ENCODE measurements at regions not wholly inside any gene's neighbourhood (a gene's known extent, or its start where the extent isn't known, plus 50 kb on each side); places are given as distances from the start of the nearest gene placed in this dataset.

GRCh38 chr15:34637305-34637704 lies 53.9 kb upstream of the GOLGA8B start:
- WGBS (ENCODE audit: insufficient coverage, low coverage, missing lambda C conversion rate): 54% methylated on average over 1 of the region's 1 CpG
- H3K36me3 ChIP-seq (ENCODE audit: control insufficient read depth, insufficient read depth, low read length): no peaks in the 10 kb centered on the region
- TF ChIP-seq CREM (IDR thresholded peaks at IDR 0.05; ENCODE audit: low read depth) (no peak), KDM4B (IDR thresholded peaks at IDR 0.05; ENCODE audit: borderline replicate concordance in 2 of 2, low read depth in 1 of 2) (no peak), RBFOX2 (IDR thresholded peaks at IDR 0.05; ENCODE audit: low read depth, low read length) (no peak), FOSL1 (tag; conservative IDR thresholded peaks at IDR 0.05) (no peak), CSDE1 (IDR thresholded peaks at IDR 0.05) (no peak), U2AF2 (optimal IDR thresholded peaks at IDR 0.05; ENCODE audit: low read depth, low read length) (no peak), SMAD4 (CRISPR knock-in tag; conservative IDR thresholded peaks at IDR 0.05) (no peak), RUNX1 (IDR thresholded peaks at IDR 0.05; ENCODE audit: low read depth) (no peak), NCOR1 (IDR thresholded peaks at IDR 0.05) (no peak), MAFK (IDR thresholded peaks at IDR 0.05; ENCODE audit: low read length) (no peak), TAF9B (IDR thresholded peaks at IDR 0.05; ENCODE audit: partially characterized antibody) (no peak), HLTF (IDR thresholded peaks at IDR 0.05) (no peak), ZBED1 (IDR thresholded peaks at IDR 0.05) (no peak)
- TF ChIP-seq, protein P1, sequence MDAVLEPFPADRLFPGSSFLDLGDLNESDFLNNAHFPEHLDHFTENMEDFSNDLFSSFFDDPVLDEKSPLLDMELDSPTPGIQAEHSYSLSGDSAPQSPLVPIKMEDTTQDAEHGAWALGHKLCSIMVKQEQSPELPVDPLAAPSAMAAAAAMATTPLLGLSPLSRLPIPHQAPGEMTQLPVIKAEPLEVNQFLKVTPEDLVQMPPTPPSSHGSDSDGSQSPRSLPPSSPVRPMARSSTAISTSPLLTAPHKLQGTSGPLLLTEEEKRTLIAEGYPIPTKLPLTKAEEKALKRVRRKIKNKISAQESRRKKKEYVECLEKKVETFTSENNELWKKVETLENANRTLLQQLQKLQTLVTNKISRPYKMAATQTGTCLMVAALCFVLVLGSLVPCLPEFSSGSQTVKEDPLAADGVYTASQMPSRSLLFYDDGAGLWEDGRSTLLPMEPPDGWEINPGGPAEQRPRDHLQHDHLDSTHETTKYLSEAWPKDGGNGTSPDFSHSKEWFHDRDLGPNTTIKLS (IDR thresholded peaks at IDR 0.05; ENCODE audit: borderline replicate concordance, low read depth): no peak
- ATAC-seq: no peak
- CTCF ChIA-PET (ENCODE audit: low intra/inter-chr PET ratio): no interaction called here
- no peaks in the 10 kb centered on the region for H4K20me1 ChIP-seq (replicated peaks; ENCODE audit: control insufficient read depth, insufficient read depth, low read length)
- in situ Hi-C loops (cut with MboI): no loop called here
- no peak overlapping the region for H3K9ac ChIP-seq (ENCODE audit: insufficient read depth in 1 of 2, low read depth in 2 of 2, low read length in 2 of 2)
- H3K27me3 ChIP-seq (ENCODE audit: control insufficient read depth in 2 of 2, insufficient read depth in 2 of 2, low read length in 2 of 2): no peaks in the 10 kb centered on the region
- H3K9me1 ChIP-seq (ENCODE audit: control insufficient read depth, insufficient read depth, low read length): no peaks in the 10 kb centered on the region
- H3K27ac ChIP-seq (ENCODE audit: extremely low read depth, low read depth, low read length): peak overlapping the region; percentile 26; the same call in 1 of the 3 replicates
- no peak for FAIRE-seq
- intact Hi-C loops (cut with micrococcal nuclease): no loop called here
- H2AFZ ChIP-seq (ENCODE audit: low read depth, low read length): peak overlapping the region; percentile 83
- POLR2A ChIA-PET: interaction anchor here (0.6 to 0.7 kb wide), 2 partner anchors 55 to 1413 kb away, joined by 3 read pairs; no protein-coding TSS in a partner anchor
- BruUV-seq (replicated peaks): no TSS peak
- no peak overlapping the region for H3K4me3 ChIP-seq
- peaks cover 2% of the 10 kb centered on the region; the same call in 1 of the 2 replicates for H3K9me3 ChIP-seq (replicated peaks; ENCODE audit: control insufficient read depth, insufficient read depth, low read depth, low read length)
- H3K4me2 ChIP-seq (ENCODE audit: insufficient read depth, low read length): no peak overlapping the region
- H3K79me2 ChIP-seq (ENCODE audit: control insufficient read depth, insufficient read depth, low read length): no peaks in the 10 kb centered on the region
- H3K4me1 ChIP-seq (replicated peaks in 1 of 2; ENCODE audit: control insufficient read depth in 2 of 2, insufficient read depth in 2 of 2, low read length in 2 of 2): peaks cover 0 to 13% of the 10 kb centered on the region in 2 experiments; a peak in 2 of 5 replicates
- no peak for DNase-seq (ENCODE audit: extremely low read depth in 1 of 4, low spot score in 3 of 4)
